SIG-M5 treated with dmso at 0.1 percent for 504 hours (cell line): ENCODE measurements at regions not wholly inside any gene's neighbourhood (a gene's known extent, or its start where the extent isn't known, plus 50 kb on each side); places are given as distances from the start of the nearest gene placed in this dataset.

Source experiments
- DNase-seq: peaks from one replicate; lab custom pipeline; 2025; ENCODE audit not compliant: unreplicated experiment; lab: John Stamatoyannopoulos, UW

- DNase-seq, result no peak
These were observed 1179.6 kb downstream of the AMY1C start for GRCh38 chr1:104929280-104929679.

- DNase-seq, result no peak
These were observed 1182.6 kb downstream of the AMY1C start for GRCh38 chr1:104932030-104932915.

- DNase-seq, result no peak
These were observed 1183.4 kb downstream of the AMY1C start for GRCh38 chr1:104932949-104933679.

- no peak for DNase-seq
These were observed 1184.1 kb downstream of the AMY1C start for GRCh38 chr1:104933846-104934245.

- no peak for DNase-seq
These were observed 1195.7 kb downstream of the AMY1C start for GRCh38 chr1:104945406-104945805.

- DNase-seq, result no peak
These were observed 1197.0 kb downstream of the AMY1C start for GRCh38 chr1:104946558-104947210.

GRCh38 chr1:104953555-104953954, 1203.9 kb downstream of the AMY1C start:
- no peak for DNase-seq

GRCh38 chr1:104973516-104973915, 1223.8 kb downstream of the AMY1C start:
- DNase-seq, result no peak

GRCh38 chr1:104979651-104980050, 1230.0 kb downstream of the AMY1C start:
- no peak for DNase-seq

- no peak for DNase-seq
These were observed 1237.5 kb downstream of the AMY1C start for GRCh38 chr1:104987210-104987609.

GRCh38 chr1:104989012-104989411, 1239.3 kb downstream of the AMY1C start:
- DNase-seq, result no peak

GRCh38 chr1:104991702-104992101, 1242.0 kb downstream of the AMY1C start:
- no peak for DNase-seq

GRCh38 chr1:105000793-105001192, 1251.1 kb downstream of the AMY1C start:
- DNase-seq, result no peak

- DNase-seq, result no peak
These were observed 1254.8 kb downstream of the AMY1C start for GRCh38 chr1:105004515-105004914.

- no peak for DNase-seq
These were observed 1256.0 kb downstream of the AMY1C start for GRCh38 chr1:105005594-105006195.

GRCh38 chr1:105017587-105017986, 1267.9 kb downstream of the AMY1C start:
- DNase-seq, result no peak

- DNase-seq, result no peak
These were observed 1274.0 kb downstream of the AMY1C start for GRCh38 chr1:105023719-105024118.

GRCh38 chr1:105027838-105028471, 1278.3 kb downstream of the AMY1C start:
- DNase-seq, result no peak

- no peak for DNase-seq
These were observed 1322.7 kb downstream of the AMY1C start for GRCh38 chr1:105072446-105072845.

GRCh38 chr1:105072850-105073249, 1323.2 kb downstream of the AMY1C start:
- DNase-seq, result no peak

- no peak for DNase-seq
These were observed 1324.0 kb downstream of the AMY1C start for GRCh38 chr1:105073660-105074059.
